ELR (cell line): ENCODE measurements at regions not wholly inside any gene's neighbourhood (a gene's known extent, or its start where the extent isn't known, plus 50 kb on each side); places are given as distances from the start of the nearest gene placed in this dataset.
"Not testable (repeated sequence)": the region's sequence is repeated elsewhere in the genome, so short reads cannot be mapped to it uniquely, and the experiment has no call there.

ENCODE experiments used
- DNase-seq: peaks from one replicate; pipeline ENCODE4 v3.0.0-alpha.2; 2015; ENCODE audit warnings: low read depth

DNA sequence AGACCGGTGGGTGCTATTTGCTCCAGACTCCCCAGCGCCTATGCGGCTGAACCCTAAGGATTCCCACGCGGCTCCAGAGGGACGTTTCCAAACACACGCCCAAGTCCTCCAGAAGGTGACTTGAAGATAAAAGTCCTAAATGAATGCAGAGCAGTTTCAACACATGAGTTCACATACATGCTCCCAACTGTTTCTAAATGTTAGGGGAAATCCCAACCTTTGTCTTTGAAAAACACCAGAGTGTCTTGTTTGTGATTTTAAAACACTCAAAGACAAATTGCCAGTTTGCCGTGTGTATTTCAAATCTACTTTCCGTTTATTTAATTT lies 252.9 kb upstream of the SFSWAP start:
- DNase-seq: no peak

DNA sequence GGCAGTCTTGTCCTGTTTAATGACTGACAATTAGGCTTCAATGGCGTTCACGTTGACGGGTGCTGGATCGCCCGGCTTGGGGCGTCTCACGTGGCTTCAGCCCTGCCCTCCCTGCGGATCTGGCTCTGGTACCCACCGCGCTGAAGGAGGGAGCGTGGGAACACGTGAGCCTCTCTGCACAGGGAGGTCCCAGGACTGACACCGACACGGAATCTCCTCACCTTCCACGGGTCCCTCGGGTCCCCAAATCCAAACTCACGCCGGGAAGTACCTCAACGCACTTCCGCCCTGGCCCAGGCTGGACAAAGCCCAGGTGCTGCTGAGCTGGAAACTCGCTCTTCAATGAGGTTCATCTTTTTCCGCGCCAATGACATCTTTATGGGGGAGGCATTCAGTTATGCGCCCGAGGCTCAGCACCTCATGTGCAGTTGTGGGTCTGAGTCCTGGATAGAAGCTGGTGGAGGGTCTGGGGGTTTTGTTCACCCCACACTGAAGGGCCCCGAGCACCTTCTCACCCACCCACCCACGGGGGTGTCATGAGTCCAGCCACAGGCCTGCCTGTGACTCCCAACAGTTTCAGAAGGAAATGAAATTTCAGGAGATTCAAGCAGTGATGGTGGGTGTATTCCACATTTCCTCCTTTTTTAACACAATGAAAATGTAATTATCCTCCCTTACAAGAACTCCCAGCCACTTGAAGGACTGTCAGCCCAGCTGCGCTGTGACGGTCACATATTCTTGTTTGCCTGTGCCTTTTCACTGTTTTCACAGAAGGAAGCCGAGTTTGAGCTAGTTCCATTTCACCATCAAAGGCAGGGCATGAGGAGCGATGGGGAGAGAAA lies 251.7 kb upstream of the SFSWAP start:
- no peak for DNase-seq

DNA sequence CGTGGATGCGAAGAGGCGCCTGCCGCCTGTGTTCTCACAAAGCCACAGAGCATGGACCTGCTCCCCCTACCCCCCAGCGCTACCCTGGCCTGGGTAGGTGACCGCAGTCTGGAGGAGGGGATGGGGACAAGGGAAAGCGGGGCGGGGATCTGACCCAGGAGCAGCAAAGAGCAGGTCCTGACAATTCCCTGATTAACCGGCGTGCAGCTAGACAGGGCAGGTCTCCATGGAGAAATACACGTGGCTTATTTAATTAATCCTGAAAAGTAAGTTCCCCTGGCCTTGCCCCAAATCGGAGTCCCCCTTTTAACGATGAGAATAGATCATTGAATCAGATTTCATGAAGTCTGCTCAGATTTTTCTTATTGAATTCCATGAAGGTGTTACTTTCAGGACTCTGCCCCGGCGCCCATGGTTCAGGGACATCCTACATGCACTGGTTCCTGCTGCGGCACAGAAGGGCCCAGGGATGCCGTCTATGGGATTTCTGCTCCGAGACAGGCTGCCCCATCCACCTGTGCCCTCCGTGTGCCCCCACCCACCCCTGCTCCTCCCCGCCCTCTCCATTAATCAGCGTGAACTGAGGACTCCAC lies 251.0 kb upstream of the SFSWAP start:
- DNase-seq: no peak

DNA sequence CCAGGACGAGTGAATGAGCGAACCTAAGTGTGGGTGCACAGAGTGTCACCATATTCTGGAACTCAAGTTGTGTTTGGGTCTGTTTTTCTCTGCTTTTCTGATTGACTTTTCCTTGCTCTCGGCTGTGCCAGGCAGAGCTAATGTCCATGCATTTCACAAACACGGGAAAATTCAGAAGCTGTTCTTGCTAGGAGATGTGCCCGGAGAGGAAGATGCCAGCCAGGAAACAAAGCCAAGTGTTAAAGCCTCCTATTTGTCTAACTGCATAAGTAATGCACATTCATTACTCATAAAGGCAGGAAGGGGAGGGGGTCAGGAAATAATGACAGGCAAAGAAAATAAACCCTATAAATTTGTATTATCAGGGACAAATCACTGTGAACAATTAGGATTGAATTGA lies 250.4 kb upstream of the SFSWAP start:
- no peak for DNase-seq

DNA sequence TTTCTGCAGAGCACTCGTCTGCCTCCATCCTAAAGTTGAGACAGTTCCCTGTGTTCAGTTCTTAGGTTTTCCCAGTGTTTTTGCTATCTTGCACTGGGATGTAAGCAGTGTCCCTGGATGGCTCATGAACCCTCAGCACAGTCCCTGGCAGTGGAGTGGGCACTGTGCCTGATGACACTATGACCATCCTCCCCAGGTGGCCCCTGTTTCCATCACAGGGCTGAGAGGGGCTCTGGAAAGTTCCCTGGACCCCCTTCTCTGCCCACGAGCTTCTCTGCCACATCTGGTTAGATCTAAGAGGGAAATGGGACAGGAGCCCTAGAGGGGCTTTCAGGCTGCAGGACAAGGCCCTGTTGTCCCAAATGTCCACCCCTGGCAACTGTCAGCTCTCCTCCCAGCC lies 249.8 kb upstream of the SFSWAP start:
- DNase-seq: no peak

DNA sequence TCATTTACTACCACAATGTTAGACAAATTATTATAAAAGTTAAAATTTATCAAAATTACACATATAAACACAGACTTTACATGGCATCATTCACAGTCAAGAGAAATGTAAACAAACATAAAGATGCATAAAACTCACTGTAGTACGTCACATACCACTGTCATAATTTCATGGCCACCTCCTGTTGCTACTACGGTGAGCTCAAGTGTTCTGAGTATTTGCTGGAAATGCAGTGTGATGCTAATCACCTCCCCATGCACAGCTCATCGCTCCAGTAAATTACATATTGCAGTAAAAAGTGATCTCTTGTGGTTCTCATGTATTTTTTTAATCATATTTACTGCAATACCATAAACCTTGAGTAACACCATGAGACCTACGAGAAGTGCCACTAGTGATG lies 247.7 kb upstream of the SFSWAP start:
- DNase-seq: no peak

DNA sequence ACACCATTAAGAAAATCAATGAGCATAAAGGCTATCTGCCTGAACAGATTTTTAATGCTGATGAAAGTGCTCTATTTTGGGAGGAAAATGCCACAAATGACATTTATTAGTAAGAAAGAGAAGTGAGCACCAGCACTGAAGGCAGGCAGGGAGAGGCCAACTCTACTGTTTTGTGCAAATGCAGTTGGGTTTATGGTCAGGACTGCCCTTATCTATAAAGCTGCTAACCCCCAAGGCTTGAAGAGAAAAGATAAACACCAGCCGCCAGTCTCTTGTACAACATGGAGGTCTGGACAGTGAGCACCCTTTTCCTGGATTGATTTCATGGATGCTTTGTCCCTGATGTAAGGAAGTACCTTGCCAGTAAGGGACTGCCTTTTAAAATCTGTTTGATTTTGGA lies 246.8 kb upstream of the SFSWAP start:
- no peak for DNase-seq

- DNase-seq: no peak
Measured at GRCh38 chr12:131466306-131466705, 244.6 kb upstream of the SFSWAP start.

GRCh38 chr12:131466932-131467331 lies 244.0 kb upstream of the SFSWAP start:
- no peak for DNase-seq

DNA sequence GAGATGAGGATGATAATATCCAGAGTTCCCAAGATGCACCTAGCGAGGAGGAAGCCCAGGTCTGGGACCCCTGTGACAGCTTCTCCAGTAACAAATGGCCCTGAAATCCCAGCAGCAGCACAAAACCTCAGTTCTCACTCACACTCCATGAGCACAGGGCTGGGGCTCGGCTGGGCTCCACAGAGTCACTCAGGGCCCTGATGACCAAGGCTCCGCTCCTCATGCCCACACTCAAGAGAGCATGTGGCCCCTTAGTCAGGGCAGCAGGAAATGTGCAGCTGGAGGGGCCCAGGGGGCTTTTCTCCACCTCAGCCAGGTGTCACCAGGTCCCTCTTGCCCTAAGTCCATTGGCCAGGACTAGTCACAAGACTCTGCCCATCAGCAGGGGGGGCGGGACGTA lies 242.7 kb upstream of the SFSWAP start:
- DNase-seq: no peak

DNA sequence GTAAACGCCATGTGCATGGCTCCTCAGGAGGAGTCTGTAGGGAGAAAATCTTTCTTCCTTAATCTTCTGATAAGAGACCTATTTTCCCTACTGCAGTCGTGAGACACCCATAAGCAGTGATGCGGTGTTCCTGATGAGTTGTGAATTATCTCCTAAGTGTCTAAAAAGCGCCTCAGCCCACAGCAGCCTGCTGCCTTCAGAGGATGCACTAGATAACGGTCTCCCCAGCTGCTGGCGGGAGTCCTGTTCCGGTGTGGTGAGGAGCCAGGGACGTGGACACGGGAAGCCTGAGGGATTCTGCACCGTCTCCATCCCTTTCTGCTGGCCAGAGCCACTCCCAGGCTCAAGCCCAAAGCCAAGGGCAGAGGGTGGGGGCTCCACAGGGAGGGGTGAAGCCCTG lies 240.9 kb upstream of the SFSWAP start:
- DNase-seq: not testable (repeated sequence)

DNA sequence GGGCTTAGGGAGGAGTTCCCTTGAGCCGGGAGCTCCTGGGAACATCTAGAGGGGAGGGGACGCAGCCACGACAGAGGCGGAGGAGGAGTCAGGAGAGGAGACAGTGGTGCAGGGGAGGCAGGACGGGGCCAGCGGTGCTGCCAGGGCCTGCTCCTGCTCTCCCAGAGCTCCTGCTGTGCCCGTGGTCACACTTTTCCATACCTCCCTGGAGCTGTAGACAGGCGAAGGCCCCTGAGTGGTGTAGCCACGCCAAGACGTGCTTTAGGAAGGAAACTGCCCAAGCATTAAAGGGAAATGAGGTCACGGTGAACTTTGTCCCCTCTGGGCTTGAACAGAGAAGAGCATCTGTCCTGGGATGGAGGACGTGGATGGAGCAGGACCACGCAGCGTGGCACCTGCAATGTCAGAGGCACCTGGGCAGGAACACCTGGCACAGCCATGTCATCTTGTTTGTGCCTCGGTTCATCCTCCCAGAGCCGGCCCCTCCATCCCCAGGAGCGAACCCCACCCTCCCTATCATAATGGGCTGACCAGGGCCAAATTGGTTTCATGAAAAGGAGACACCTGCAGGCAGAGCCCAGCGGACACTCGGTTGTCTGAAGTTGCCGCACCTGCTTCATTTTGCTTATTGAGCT lies 239.5 kb upstream of the SFSWAP start:
- no peak for DNase-seq

- DNase-seq: no peak
Measured at GRCh38 chr12:131471946-131472732, 238.8 kb upstream of the SFSWAP start.

DNA sequence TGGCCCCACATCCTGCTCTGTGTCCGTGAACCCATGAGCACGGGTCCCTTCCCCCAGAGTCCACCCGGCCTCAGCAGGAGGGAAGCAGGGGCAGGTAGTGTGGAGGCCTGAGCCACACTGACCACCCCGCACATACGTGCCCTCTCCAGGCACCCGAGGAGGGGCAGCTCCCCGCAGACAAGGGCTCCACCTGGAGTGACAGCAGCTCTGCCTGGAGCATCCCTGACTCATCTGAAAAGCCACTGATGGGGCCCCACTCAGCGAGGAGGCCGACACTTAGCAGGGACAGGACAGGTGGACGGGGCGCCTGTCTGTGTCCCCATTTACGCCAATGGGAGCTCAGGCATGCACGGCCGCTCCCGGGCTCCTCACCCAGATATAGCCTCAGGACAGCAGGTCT lies 237.6 kb upstream of the SFSWAP start:
- no peak for DNase-seq

- no peak for DNase-seq
Measured at GRCh38 chr12:131473741-131474709, 236.9 kb upstream of the SFSWAP start.

DNA sequence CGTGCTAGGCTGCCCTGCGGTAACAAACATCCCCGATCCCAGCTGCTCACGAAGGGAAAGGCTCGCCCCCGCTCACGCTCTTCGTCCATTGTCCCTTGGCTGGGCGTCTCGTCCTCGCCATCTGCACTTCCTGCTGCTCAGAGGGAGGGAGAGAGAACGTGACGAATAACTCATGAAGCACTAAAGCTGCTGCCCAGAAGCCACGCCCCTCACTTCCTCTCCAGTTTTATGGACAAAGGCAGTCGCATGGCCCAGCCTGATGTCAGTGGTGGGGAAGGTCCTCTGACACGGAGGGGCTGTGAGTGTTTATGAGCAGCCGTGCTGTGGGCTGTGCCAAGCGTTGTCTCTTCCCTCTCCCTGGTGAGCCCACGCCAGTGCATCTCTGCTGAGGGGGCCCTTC lies 235.9 kb upstream of the SFSWAP start:
- not testable (repeated sequence) for DNase-seq

- DNase-seq: no peak
Measured at GRCh38 chr12:131477613-131478012, 233.3 kb upstream of the SFSWAP start.

GRCh38 chr12:131478468-131478867 lies 232.4 kb upstream of the SFSWAP start:
- DNase-seq: no peak

GRCh38 chr12:131482199-131482598 lies 228.7 kb upstream of the SFSWAP start:
- DNase-seq: no peak

- no peak for DNase-seq
Measured at GRCh38 chr12:131482686-131483085, 228.2 kb upstream of the SFSWAP start.

DNA sequence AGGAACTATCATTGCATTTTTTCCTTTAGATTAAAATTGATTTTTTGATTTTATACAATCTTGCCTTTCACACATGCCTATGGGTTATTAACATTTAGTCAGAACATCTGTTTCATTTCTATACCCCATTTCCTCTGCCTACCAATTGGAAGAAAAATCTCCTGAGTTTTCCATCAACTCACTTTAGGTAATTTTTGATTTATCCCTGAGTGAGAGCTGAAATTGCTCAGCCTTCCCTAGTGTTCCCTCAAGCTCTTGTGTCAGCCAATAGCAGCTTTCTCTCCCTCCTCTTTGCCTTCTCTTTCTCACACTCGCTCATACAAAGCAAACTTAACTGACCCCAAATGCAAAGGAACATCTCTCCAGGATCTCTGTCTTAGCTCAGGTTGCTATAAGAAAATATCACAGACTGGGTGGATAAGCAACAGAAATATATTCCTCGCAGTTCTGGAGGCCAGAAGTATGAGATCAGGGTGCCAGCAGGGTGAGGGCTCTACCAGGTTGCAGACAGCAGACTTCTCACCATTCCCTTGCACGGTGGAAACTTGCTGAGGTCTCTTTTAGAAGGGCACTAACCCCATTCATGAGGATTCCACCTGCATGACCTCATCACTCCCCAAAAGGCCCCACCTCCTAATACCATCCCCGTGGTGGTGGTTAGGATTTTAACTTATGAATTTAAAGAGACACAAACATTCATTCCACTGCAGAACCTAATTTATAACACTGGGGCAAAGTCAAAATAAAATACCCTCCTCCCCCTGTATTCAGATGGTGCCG lies 224.2 kb upstream of the SFSWAP start:
- no peak for DNase-seq
